ENCODE measurements at regions not wholly inside any gene's neighbourhood (a gene's known extent, or its start where the extent isn't known, plus 50 kb on each side); places are given as distances from the start of the nearest gene placed in this dataset.
"Not testable (repeated sequence)": the region's sequence is repeated elsewhere in the genome, so short reads cannot be mapped to it uniquely, and the experiment has no call there.

- DNase-seq, result no peak
Measured at GRCh38 chr2:16248571-16249105, 308.3 kb downstream of the MYCN start.

- no peak for DNase-seq
Measured at GRCh38 chr2:16247326-16248122, 307.2 kb downstream of the MYCN start.

GRCh38 chr2:16246911-16247310 lies 306.6 kb downstream of the MYCN start:
- DNase-seq, result no peak

GRCh38 chr2:16246281-16246850 lies 306.0 kb downstream of the MYCN start:
- DNase-seq, result no peak

- DNase-seq, result no peak
Measured at GRCh38 chr2:16245481-16246054, 305.2 kb downstream of the MYCN start.

- no peak for DNase-seq
Measured at GRCh38 chr2:16244966-16245320, 304.6 kb downstream of the MYCN start.

GRCh38 chr2:16244153-16244965 lies 304.0 kb downstream of the MYCN start:
- DNase-seq, result no peak

- no peak for DNase-seq
Measured at GRCh38 chr2:16243411-16243996, 303.2 kb downstream of the MYCN start.

GRCh38 chr2:16242906-16243305 lies 302.6 kb downstream of the MYCN start:
- DNase-seq, result no peak

- DNase-seq, result no peak
Measured at GRCh38 chr2:16241166-16242160, 301.1 kb downstream of the MYCN start.

- no peak for DNase-seq
Measured at GRCh38 chr2:16240402-16240801, 300.1 kb downstream of the MYCN start.

- DNase-seq, result no peak
Measured at GRCh38 chr2:16239296-16239850, 299.0 kb downstream of the MYCN start.

GRCh38 chr2:16238786-16239185 lies 298.4 kb downstream of the MYCN start:
- DNase-seq, result no peak

- no peak for DNase-seq
Measured at GRCh38 chr2:16238001-16238761, 297.8 kb downstream of the MYCN start.

GRCh38 chr2:16235747-16236146 lies 295.4 kb downstream of the MYCN start:
- no peak for DNase-seq

GRCh38 chr2:16235291-16235690 lies 294.9 kb downstream of the MYCN start:
- not testable (repeated sequence) for DNase-seq

- DNase-seq, result no peak
Measured at GRCh38 chr2:16228951-16229350, 288.6 kb downstream of the MYCN start.

GRCh38 chr2:16228471-16228870 lies 288.1 kb downstream of the MYCN start:
- no peak for DNase-seq

GRCh38 chr2:16227811-16228462 lies 287.6 kb downstream of the MYCN start:
- DNase-seq, result no peak
